Peyer's patch (tissue), 4 donors: ENCODE measurements at regions not wholly inside any gene's neighbourhood (a gene's known extent, or its start where the extent isn't known, plus 50 kb on each side); places are given as distances from the start of the nearest gene placed in this dataset.

Experiments used
- DNase-seq, 3 donors: peaks; one replicate each; pipeline ENCODE4 v3.0.0-alpha.2; 2017 to 2019
- H3K27ac ChIP-seq, 4 donors: fragments of 200-600 bp; sonication (generic); one replicate each; pipeline ENCODE4 v1.5.1; 2016 to 2019
- H3K27me3 ChIP-seq, 2 donors: fragments of 200-600 bp; sonication (generic); one replicate each; pipeline ENCODE4 v1.5.1; 2019
- H3K36me3 ChIP-seq, 3 donors: fragments of 200-600 bp; sonication (generic); one replicate each; pipeline ENCODE4 v1.5.1; 2016 to 2019
- H3K4me1 ChIP-seq, 4 donors: fragments of 200-600 bp; sonication (generic); one replicate each; pipeline ENCODE4 v1.5.1; 2016 to 2019
- H3K4me3 ChIP-seq, 4 donors: fragments of 200-600 bp; sonication (generic); 1 replicate in 3 of 4; 2 replicates in 1 of 4; pipeline ENCODE4 v1.5.1; 2016 to 2019; ENCODE audit warnings: mild to moderate bottlenecking in 1 of 4
- H3K9me3 ChIP-seq, 4 donors: fragments of 200-600 bp; sonication (generic); one replicate each; pipeline ENCODE4 v1.5.1; 2016 to 2019; ENCODE audit warnings: mild to moderate bottlenecking in 1 of 4
- CTCF ChIP-seq, 6 experiments: fragments of 450-650 bp in 4 of 6; fragments of 200-600 bp in 2 of 6; sonication (generic) in 1 of 6; IDR thresholded peaks; one replicate each; pipeline ENCODE4 v1.5.1; 2017 to 2019; ENCODE audit warnings: antibody characterized with exemption in 6 of 6, mild to moderate bottlenecking in 3 of 6, moderate library complexity in 1 of 6
- POLR2A ChIP-seq, 2 donors: fragments of 450-650 bp; IDR thresholded peaks; one replicate each; pipeline ENCODE4 v1.5.1; 2017; ENCODE audit warnings: antibody characterized with exemption in 2 of 2, mild to moderate bottlenecking in 2 of 2, moderate library complexity in 2 of 2

- Histone ChIP-seq H3K4me3 (no peak overlapping the region), H3K9me3 (no peaks in the 10 kb centered on the region), H3K4me1 (no peaks in the 10 kb centered on the region), H3K27me3 (no peaks in the 10 kb centered on the region), H3K27ac (no peak overlapping the region), H3K36me3 (no peaks in the 10 kb centered on the region)
- DNase-seq, result no peak
- TF ChIP-seq POLR2A (IDR thresholded peaks at IDR 0.05), result no peak
- TF ChIP-seq CTCF (IDR thresholded peaks at IDR 0.05), result no peak
Measured at GRCh38 chr13:111550062-111550461, 229.6 kb downstream of the TEX29 start.

- Histone ChIP-seq H3K27ac (no peak overlapping the region), H3K27me3 (no peaks in the 10 kb centered on the region), H3K9me3 (no peaks in the 10 kb centered on the region), H3K4me1 (no peaks in the 10 kb centered on the region), H3K36me3 (no peaks in the 10 kb centered on the region), H3K4me3 (no peak overlapping the region)
- no peak for TF ChIP-seq CTCF (IDR thresholded peaks at IDR 0.05)
- DNase-seq, result no peak
Measured at GRCh38 chr13:111551204-111551820, 230.9 kb downstream of the TEX29 start.

- Histone ChIP-seq H3K36me3 (no peaks in the 10 kb centered on the region), H3K27me3 (no peaks in the 10 kb centered on the region), H3K4me1 (no peaks in the 10 kb centered on the region), H3K4me3 (no peak overlapping the region), H3K27ac (no peak overlapping the region), H3K9me3 (no peaks in the 10 kb centered on the region)
- DNase-seq, result no peak
- TF ChIP-seq CTCF (IDR thresholded peaks at IDR 0.05) (no peak), POLR2A (IDR thresholded peaks at IDR 0.05) (no peak)
Measured at GRCh38 chr13:111552891-111553655, 232.6 kb downstream of the TEX29 start.

GRCh38 chr13:111554539-111555267 lies 234.3 kb downstream of the TEX29 start:
- Histone ChIP-seq H3K9me3 (no peaks in the 10 kb centered on the region), H3K36me3 (no peaks in the 10 kb centered on the region), H3K4me1 (no peaks in the 10 kb centered on the region), H3K4me3 (no peak overlapping the region), H3K27me3 (no peaks in the 10 kb centered on the region), H3K27ac (no peak overlapping the region)
- DNase-seq, result no peak
- no peak for TF ChIP-seq POLR2A (IDR thresholded peaks at IDR 0.05)
- no peak for TF ChIP-seq CTCF (IDR thresholded peaks at IDR 0.05)

GRCh38 chr13:111555268-111555808 lies 234.9 kb downstream of the TEX29 start:
- no peaks in the 10 kb centered on the region for H3K27me3 ChIP-seq
- no peak overlapping the region for H3K4me3 ChIP-seq
- H3K9me3 ChIP-seq, result no peaks in the 10 kb centered on the region
- no peak for TF ChIP-seq POLR2A (IDR thresholded peaks at IDR 0.05)
- no peak for TF ChIP-seq CTCF (IDR thresholded peaks at IDR 0.05)
- DNase-seq, result no peak
- H3K36me3 ChIP-seq, result no peaks in the 10 kb centered on the region
- no peak overlapping the region for H3K27ac ChIP-seq
- H3K4me1 ChIP-seq, result no peaks in the 10 kb centered on the region
